WERI-Rb-1 (cell line): ENCODE measurements at regions not wholly inside any gene's neighbourhood (a gene's known extent, or its start where the extent isn't known, plus 50 kb on each side); places are given as distances from the start of the nearest gene placed in this dataset.

Source experiments
- DNase-seq: peaks from one replicate; pipeline ENCODE4 v3.0.0-alpha.2; 2020
- H3K27ac ChIP-seq: fragments of 250-450 bp; sonication (Bioruptor Pico); 2 replicates; pipeline ENCODE4 v1.5.1; 2020; ENCODE audit warnings: mild to moderate bottlenecking, moderate library complexity
- H3K27me3 ChIP-seq: fragments of 250-450 bp; sonication (Bioruptor Pico); 2 replicates; pipeline ENCODE4 v1.5.1; 2021; ENCODE audit warnings: mild to moderate bottlenecking, low read depth, moderate library complexity; ENCODE audit not compliant: insufficient read depth, severe bottlenecking
- H3K36me3 ChIP-seq: fragments of 250-450 bp; sonication (Bioruptor Pico); 2 replicates; pipeline ENCODE4 v1.5.1; 2020; ENCODE audit warnings: mild to moderate bottlenecking, moderate library complexity
- H3K4me3 ChIP-seq: 2 replicates; pipeline ENCODE4 v1.5.1; 2011; ENCODE audit warnings: low read depth, mild to moderate bottlenecking, control low read depth, low read length
- H3K9me3 ChIP-seq: fragments of 250-450 bp; sonication (Bioruptor Pico); 2 replicates; pipeline ENCODE4 v1.5.1; 2021; ENCODE audit warnings: mild to moderate bottlenecking, moderate library complexity; ENCODE audit not compliant: severe bottlenecking
- CTCF ChIP-seq: IDR thresholded peaks from 2 replicates; pipeline ENCODE4 v1.5.1; 2011; ENCODE audit warnings: low read depth, mild to moderate bottlenecking, control low read depth, inconsistent platforms, low read length

DNA sequence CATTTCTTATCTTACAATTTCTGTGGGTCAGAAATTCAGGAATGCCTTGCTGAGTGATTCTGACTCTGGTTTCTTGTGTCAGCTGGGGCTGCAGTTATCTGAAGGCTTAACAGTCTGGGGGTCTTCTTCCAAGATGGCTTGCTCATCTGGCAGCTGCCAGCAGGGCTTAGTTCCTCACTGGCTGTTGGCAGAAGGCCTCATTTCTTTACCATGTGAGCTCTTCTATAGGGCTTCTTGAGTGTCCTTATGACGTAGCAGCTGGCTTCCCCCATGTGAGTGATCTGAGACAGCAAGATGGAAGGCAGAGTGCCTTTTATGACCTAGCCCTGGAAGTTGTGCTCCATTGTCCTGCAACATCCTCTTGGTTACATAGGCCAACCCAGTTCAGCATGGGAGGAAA lies 82.0 kb upstream of the PDZRN3 start:
- no peaks in the 10 kb centered on the region for H3K27me3 ChIP-seq
- H3K9me3 ChIP-seq = no peaks in the 10 kb centered on the region
- H3K4me3 ChIP-seq = no peak overlapping the region
- H3K27ac ChIP-seq = no peak overlapping the region
- no peak for DNase-seq
- H3K36me3 ChIP-seq = no peaks in the 10 kb centered on the region
- no peak for TF ChIP-seq CTCF

DNA sequence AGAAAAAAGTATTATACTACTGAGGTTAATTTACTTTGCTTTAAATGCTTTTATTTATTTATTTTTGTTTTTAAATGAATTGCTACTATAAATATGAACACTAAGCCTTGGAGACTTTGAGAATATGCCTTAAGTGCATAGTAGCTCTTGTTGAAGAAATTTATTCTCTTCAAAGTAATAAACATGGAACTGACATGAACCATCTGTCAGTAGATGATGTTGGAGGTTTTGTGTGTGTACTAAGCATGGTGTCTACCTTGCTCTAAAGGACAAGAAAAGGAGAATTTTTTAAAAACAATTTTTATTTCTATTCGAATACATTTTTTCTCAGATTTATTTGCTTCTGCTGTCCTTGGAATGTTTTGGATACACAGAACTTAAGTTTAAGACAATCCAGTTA lies 81.1 kb upstream of the PDZRN3 start:
- no peak for DNase-seq
- H3K9me3 ChIP-seq = no peaks in the 10 kb centered on the region
- no peak overlapping the region for H3K4me3 ChIP-seq
- no peaks in the 10 kb centered on the region for H3K27me3 ChIP-seq
- TF ChIP-seq CTCF = no peak
- H3K36me3 ChIP-seq = no peaks in the 10 kb centered on the region
- no peak overlapping the region for H3K27ac ChIP-seq

DNA sequence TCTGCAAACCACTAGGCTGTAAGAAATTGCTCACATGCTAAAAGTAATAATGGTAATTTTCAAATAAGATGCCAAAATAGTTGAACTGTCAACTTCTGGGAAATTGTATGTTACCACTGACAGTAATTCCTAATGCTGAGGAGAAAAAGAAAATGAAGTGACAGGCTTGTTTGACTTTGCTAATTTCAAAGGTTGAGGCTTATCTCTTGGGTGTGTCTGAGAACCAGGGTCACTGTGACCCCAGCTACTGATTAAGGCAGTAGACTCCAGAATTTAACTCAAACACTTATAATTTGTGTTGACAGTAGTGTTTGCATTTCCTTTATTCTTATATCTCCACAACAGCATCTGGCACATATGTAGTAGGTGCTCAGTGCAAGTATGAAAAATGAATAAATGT lies 74.6 kb upstream of the PDZRN3 start:
- no peak for TF ChIP-seq CTCF
- no peak overlapping the region for H3K4me3 ChIP-seq
- H3K27ac ChIP-seq = no peak overlapping the region
- no peak for DNase-seq
- H3K9me3 ChIP-seq = no peaks in the 10 kb centered on the region
- H3K27me3 ChIP-seq = no peaks in the 10 kb centered on the region
- no peaks in the 10 kb centered on the region for H3K36me3 ChIP-seq

GRCh38 chr3:73697020-73697419 lies 72.3 kb upstream of the PDZRN3 start:
- no peak for DNase-seq
- no peaks in the 10 kb centered on the region for H3K36me3 ChIP-seq
- H3K27ac ChIP-seq = no peak overlapping the region
- H3K4me3 ChIP-seq = no peak overlapping the region
- no peaks in the 10 kb centered on the region for H3K9me3 ChIP-seq
- TF ChIP-seq CTCF = no peak
- no peaks in the 10 kb centered on the region for H3K27me3 ChIP-seq

DNA sequence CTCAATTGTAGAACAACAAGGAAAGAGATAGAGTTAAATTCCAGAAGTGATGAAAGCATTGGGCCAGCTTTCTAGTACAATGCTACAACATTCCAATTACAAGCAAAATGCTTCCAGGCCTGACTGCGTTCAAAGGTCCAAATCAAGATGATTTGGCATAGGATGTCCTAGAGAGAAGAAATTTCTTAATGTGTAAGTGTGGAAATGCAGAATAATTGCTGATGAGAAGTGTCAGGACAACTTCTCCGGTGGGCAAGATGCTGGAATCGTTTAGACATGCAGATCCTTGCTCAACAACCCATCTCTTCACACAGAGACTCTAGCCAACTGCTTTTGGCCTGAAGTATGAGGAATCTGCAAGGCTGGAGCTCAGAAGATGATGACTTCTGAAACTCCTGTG lies 71.1 kb upstream of the PDZRN3 start:
- Histone ChIP-seq H3K27ac (no peak overlapping the region), H3K27me3 (no peaks in the 10 kb centered on the region), H3K4me3 (no peak overlapping the region), H3K36me3 (no peaks in the 10 kb centered on the region), H3K9me3 (no peaks in the 10 kb centered on the region)
- TF ChIP-seq CTCF = no peak
- DNase-seq = no peak

DNA sequence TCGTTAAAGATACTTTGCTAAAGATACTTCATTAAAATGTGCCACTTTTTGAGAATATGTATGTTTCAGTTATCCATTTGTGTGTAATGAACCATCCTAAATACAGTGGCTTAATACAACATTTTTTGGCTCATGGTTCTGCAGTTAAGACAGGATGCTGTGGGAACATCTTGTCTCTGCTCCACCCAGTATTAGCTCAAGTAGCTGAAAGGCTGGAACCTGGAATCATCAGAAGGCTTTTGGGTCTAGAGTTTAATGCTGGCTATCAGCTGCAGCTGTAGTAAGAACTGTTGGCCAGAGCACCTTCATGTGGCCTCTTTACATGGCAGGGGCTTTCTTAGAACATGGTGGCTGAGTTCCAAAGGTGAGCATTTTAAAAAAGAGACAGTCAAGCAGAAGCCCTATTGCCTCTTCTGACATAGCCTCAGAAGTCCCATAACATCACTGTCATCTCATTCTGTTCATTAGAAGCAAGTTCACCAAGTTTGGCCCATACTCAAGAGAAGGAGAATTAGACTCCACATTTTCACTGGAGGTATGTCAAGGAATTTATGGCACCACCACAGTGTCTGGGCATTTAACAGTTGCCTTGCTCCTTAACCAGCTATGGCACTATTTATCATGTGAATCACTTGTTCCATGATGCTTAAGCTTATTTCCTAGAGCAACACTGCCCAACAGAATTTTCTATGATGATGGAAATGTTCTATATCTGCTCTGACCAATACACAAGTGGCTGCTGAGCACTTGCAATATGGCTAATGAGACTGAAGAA lies 70.4 kb upstream of the PDZRN3 start:
- no peak overlapping the region for H3K4me3 ChIP-seq
- no peak overlapping the region for H3K27ac ChIP-seq
- no peak for TF ChIP-seq CTCF
- no peaks in the 10 kb centered on the region for H3K9me3 ChIP-seq
- DNase-seq = no peak
- H3K36me3 ChIP-seq = no peaks in the 10 kb centered on the region
- no peaks in the 10 kb centered on the region for H3K27me3 ChIP-seq
